HG02763 (cell line): ENCODE measurements at regions not wholly inside any gene's neighbourhood (a gene's known extent, or its start where the extent isn't known, plus 50 kb on each side); places are given as distances from the start of the nearest gene placed in this dataset.
"Not testable (repeated sequence)": the region's sequence is repeated elsewhere in the genome, so short reads cannot be mapped to it uniquely, and the experiment has no call there.

Experiments
- ATAC-seq: cut with Tn5 transposase; IDR thresholded peaks from one replicate; pipeline ENCODE4 v1.9.1; 2021; ENCODE audit warnings: mild to moderate bottlenecking, moderate library complexity; ENCODE audit not compliant: unreplicated experiment

DNA sequence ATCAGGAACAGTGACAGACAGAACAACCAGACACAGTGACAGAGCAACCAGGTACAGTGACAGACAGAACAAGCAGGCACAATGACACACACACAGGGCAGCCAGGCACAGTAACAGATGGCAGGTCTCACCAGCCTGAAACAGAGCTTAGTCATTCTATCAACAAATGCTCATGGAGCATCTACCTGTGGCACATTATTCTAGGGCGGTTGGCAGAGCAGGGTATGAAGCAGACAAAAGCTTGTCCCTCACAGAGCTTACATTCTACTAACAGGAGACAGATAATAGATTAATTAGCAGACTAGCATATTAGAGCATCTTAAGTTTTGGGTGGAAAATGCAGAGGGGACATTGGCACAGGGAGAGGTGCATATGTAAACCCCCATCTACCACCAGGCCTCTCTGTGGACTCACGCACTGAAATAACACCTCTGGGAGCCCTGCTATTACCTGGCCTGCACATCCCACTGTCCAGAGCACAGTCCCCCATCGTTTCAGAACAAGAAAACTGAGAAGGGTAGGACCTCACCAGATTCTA lies 64.1 kb upstream of the RAB6C start:
- ATAC-seq = no peak

DNA sequence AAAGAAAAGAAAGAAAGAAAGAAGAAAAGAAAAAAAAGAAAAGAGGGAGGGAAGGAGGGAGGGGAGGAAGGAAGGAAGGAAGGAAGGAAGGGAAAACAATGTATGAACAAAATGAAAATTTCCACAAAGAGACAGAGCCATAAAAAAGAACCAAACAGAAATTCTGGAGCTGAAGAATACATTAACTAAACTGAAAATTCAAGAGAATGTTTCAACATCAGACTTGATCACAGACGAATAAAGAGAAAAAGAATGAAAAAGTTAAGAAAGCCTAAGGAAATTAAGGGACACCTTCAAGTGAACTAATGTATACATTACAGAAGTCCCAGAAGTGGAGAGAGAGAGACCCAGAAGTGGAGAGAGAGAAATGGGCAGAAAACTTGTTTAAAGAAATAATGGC lies 60.9 kb upstream of the RAB6C start:
- ATAC-seq = no peak

DNA sequence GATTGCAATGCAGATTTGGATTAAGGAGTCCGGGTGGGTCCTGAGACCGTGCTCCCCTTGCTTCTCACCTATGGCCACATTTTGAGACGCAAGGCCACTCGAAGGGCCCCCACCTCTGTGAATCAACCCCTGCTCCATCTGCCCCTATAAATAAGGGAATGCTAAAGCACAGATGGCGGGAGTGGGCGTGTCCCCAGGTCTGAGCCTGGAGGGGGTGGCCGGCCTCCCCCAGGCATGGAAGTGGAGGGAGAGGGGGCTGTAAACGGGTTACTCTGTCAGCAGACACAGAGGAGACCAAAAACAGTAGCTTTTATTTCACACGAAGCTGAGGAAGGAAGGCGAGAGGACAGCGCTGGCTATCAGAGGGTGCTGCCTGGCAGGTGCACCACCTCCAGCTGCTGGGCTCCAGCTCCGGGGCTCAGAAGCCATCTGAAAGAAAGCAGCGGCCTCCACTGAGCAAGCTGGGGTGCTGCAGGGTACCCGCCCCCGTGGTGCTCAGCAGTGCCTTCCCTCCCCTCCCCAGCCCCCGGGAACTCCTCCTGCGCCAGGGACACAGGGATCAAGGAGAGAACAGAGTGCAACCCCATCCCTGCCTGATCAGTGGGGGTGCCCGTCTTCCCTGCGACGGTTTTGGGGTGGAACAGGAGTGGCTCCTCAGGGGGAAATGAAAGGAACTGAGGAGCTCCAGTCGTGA lies 56.7 kb upstream of the RAB6C start:
- ATAC-seq = no peak

DNA sequence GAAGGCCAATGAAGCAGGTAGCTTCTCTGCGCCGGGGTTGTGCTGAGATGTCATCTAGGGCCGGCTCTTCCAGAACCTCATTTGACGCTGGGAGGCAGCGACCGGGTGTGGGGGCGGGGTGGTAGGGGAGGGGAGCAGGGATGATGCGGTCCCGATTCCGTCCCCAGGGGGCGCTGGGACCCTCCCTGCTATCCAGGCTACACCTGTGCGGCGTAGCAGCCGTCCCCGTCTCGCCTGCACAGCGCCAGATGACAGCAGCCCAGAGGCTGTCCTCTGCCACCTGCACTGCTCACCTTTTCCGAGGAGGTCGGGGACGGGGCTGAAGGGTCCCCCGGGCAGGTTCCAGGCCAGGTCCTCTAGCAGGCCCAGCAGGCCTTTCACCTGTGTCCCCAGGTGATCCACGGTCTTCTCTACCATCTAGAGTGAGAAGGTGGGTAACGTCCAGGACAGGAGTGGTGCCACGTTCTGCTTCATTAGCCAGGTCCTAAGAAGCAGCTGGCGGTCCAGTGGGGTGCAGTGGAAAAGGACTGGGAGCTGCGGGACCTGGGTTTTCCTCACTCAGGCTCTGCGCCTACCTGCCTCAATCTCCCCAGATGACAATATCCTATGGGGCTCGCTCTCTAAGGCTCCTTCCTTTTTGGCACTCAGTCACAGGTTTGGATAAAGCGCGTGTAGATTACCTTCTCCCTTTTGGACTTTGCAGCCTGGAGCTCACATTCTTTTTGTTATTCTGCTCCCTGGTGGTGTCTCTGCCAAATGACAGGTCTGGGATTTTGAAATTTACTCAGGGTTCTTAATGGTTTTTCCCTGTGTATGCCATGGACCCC lies 56.0 kb upstream of the RAB6C start:
- ATAC-seq = no peak

DNA sequence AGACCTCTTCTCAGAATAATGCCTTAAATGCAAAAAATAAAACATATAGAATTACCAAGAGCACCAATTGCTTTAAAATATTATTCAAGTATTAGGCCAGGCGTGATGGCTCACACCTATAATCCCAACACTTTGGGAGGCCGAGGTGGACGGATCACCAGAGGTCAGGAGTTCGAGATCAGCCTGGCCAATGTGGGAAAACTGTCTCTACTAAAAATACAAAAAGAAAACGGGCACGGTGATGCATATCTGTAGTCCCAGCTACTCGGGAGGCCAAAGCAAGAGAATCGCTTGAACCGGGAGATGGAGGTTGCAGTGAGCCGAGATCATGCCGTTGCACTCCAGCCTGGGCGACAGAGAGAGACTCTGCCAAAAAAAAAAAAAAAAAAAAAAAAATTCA lies 55.4 kb upstream of the RAB6C start:
- ATAC-seq = not testable (repeated sequence)

DNA sequence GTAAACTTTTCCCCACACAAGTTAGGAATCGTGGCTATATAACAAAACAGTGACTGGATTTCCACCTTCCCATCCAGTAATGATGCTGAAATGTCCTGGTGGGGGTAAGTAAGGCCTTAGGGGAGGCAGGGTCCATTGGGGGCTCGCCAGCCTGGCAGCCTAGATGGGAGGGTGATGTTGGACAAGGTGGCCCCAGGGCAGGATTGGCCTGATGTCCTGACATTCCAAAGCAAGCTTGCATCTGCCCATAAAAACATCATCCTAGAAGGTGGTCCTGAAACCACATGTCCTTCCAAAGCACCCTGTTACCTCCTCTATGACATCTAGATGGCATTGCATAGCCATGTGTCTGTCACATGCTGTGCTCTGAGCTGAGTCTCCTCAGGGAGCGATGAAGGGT lies 54.1 kb upstream of the RAB6C start:
- no peak for ATAC-seq

DNA sequence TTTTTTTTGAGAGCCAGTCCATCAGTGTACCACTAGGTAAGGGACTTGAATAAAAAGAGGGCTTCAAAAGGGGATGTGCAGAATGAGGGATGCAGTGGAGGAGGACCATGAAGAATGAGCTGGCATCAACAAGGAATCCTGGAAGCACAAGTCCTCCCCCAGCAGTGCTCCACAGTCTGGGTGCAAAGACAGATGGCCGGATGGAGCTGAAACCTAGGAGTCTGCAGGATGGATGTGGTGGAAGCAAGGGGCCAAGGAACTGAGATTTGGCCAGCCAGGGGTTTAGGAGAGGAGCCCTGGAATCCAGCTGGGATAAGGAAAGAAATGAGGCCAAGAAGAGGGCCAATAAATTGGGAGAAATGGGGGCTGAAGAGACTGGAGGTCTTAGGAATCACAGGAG lies 51.8 kb upstream of the RAB6C start:
- ATAC-seq = no peak

DNA sequence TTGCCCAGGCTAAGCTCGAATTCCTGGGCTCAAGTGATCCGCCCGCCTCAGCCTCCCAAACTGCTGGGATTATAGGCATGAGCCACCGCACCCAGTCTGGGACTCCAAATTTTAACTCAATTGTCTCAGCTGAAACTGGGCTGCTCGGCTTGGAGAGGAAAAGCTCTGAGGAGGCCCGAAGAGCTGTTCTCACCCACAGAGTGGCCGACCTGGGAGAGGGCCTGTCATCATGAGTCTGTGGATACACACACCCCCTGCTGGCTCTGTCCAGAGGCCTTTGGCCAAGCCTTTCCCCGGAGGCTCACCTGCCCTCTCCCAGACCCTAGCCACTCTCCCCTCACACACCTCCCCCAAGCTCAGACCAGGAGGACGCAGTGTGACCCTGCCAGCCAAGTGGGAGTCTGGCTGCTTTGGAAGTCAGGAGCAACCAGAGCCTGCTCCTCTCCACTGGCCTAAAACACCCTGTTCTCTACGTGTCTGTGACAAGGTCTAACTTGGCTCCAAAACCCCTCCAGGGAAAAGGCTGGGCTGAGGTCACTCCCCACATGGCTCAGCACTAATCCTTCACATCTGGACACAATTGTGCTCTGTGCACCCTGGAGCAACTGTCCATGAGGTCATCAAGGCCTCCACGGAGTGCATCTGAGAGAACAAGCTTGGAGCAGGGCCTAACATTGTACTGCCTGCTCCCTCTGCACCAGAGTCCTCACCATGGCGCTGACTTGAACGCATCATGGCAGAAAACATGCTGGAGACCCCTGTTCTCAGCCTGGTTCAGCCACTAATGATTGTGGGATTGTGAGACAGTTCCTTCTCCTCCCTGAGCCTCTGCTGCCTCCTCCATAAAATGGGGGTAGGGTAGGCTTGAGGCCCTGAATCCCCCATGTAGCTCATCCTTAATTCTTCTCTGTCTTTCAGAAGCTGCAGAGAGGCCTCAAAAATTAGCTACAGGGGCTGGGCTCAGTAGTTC lies 49.9 kb upstream of the RAB6C start:
- ATAC-seq = no peak
